Neutrophil (primary cell): ENCODE measurements at regions not wholly inside any gene's neighbourhood (a gene's known extent, or its start where the extent isn't known, plus 50 kb on each side); places are given as distances from the start of the nearest gene placed in this dataset.

ENCODE experiments used
- H3K27ac ChIP-seq: fragments of 200-600 bp; sonication (generic); 2 replicates; pipeline ENCODE4 v1.5.1; 2016; ENCODE audit warnings: mild to moderate bottlenecking, moderate library complexity
- H3K27me3 ChIP-seq: fragments of 200-600 bp; sonication (generic); 2 replicates; pipeline ENCODE4 v1.6.0; 2016; ENCODE audit warnings: mild to moderate bottlenecking
- H3K36me3 ChIP-seq: fragments of 200-600 bp; sonication (generic); 2 replicates; pipeline ENCODE4 v1.5.1; 2017
- H3K4me1 ChIP-seq, 2 experiments: fragments of 200-600 bp in 1 of 2; sonication (generic) in 1 of 2; 1 replicate in 1 of 2; 2 replicates in 1 of 2; pipeline versions ENCODE4 v1.5.1 to v1.6.1; 2013 to 2016; ENCODE audit warnings: low read depth in 1 of 2, low read length in 1 of 2, mild to moderate bottlenecking in 1 of 2, moderate library complexity in 1 of 2; ENCODE audit not compliant: control insufficient read depth in 1 of 2, insufficient read depth in 1 of 2
- H3K4me3 ChIP-seq, 2 experiments: fragments of 200-600 bp in 1 of 2; sonication (generic) in 1 of 2; 1 replicate in 1 of 2; 2 replicates in 1 of 2; pipeline ENCODE4 v1.5.1; 2013 to 2016; ENCODE audit warnings: low read depth in 1 of 2, low read length in 1 of 2, mild to moderate bottlenecking in 1 of 2, moderate library complexity in 1 of 2
- H3K9me3 ChIP-seq: fragments of 200-600 bp; sonication (generic); 2 replicates; pipeline ENCODE4 v1.5.1; 2016
- CTCF ChIP-seq: fragments of 200-600 bp; sonication (generic); IDR thresholded peaks from 2 replicates; pipeline ENCODE4 v1.5.1; 2016; ENCODE audit warnings: antibody characterized with exemption

DNA sequence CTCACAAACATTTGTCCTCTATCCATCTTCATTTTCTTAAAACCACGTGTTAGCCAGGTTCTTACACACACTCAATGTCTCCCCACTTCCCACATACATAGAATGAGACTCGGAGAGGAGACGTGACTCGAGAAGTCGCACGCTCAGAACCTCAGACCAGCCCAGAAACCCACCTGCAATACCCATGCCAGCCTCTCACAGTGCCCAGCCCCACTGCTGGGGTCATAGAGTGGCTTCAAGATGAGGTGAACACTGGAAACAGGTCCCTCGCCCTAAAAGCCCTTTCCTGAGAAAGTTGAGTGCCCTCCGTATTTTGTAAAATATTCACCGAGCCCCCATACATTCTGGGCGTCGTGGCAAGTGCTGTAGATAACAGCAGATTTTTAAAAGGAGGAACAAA lies 487.4 kb downstream of the EIPR1 start:
- no peak for TF ChIP-seq CTCF

GRCh38 chr2:2889646-2890045 lies 488.0 kb downstream of the EIPR1 start:
- no peak overlapping the region for H3K27ac ChIP-seq
- H3K27me3 ChIP-seq, result no peaks in the 10 kb centered on the region
- no peaks in the 10 kb centered on the region for H3K36me3 ChIP-seq
- no peak overlapping the region for H3K4me3 ChIP-seq
- no peak for TF ChIP-seq CTCF
- H3K4me1 ChIP-seq, result no peaks in the 10 kb centered on the region
- no peaks in the 10 kb centered on the region for H3K9me3 ChIP-seq

More for the DNA sequence above, 487.4 kb downstream of the EIPR1 start:
- Histone ChIP-seq H3K9me3 (no peaks in the 10 kb centered on the region), H3K27me3 (no peaks in the 10 kb centered on the region), H3K27ac (no peak overlapping the region), H3K36me3 (no peaks in the 10 kb centered on the region), H3K4me3 (no peak overlapping the region), H3K4me1 (no peaks in the 10 kb centered on the region)

- H3K4me1 ChIP-seq, result no peaks in the 10 kb centered on the region
- H3K27me3 ChIP-seq, result no peaks in the 10 kb centered on the region
- no peak overlapping the region for H3K4me3 ChIP-seq
- no peaks in the 10 kb centered on the region for H3K36me3 ChIP-seq
- TF ChIP-seq CTCF, result no peak
- no peak overlapping the region for H3K27ac ChIP-seq
- no peaks in the 10 kb centered on the region for H3K9me3 ChIP-seq
These were observed 488.5 kb downstream of the EIPR1 start for GRCh38 chr2:2889141-2889540.

DNA sequence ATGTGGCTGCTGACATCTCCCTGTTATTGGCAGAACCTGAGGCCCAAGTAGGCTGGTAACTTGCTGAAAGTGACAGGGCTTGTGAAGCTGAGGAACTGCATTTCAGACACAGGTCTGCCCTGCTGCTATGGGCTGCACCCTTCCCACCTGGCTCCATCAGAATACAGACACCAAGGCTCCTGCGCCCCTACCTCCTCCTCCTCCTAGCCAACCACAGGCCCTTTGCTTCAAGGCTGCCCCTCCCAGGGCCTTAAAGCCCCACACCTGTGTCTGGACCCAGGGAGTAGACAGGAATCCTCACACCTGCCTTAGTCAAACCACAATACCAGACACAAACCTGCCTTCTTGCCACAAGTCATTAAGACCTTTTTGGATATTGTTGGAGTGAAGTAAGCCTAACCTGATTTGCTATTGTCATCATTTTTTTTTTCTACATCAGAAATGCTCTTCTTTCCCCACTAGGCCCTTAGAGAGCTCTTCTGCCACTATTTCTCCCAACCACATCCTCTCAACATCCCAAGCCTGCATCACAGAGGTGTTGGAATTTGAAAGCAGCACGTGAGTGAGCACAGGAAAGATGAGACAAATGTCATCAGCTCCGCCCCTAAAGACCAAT lies 489.7 kb downstream of the EIPR1 start:
- Histone ChIP-seq H3K27me3 (no peaks in the 10 kb centered on the region), H3K4me3 (no peak overlapping the region), H3K27ac (no peak overlapping the region), H3K4me1 (no peaks in the 10 kb centered on the region), H3K36me3 (no peaks in the 10 kb centered on the region), H3K9me3 (no peaks in the 10 kb centered on the region)
- TF ChIP-seq CTCF, result no peak

DNA sequence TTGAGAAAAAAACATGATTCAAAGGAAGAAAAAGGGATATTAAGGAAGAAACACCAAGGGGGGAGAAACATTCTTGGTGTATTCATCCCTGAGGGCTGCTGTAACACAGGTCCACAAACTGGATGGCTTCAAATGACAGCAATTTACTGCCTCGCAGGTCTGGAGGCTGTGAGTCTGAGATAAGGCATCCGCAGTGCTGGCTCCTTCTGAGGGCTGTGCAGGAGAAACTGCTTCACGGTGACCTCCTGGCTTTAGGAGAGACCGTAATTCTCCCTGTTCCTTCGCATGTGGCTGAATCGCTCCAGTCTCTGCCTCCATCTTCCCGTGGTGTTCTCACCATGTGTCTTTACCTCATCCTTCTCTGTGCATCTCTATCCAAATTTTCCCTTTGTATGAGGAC lies 490.7 kb downstream of the EIPR1 start:
- Histone ChIP-seq H3K4me1 (no peaks in the 10 kb centered on the region), H3K4me3 (no peak overlapping the region), H3K9me3 (no peaks in the 10 kb centered on the region), H3K27me3 (no peaks in the 10 kb centered on the region), H3K27ac (no peak overlapping the region), H3K36me3 (no peaks in the 10 kb centered on the region)
- TF ChIP-seq CTCF, result no peak

GRCh38 chr2:2881499-2881898 lies 496.1 kb downstream of the EIPR1 start:
- Histone ChIP-seq H3K36me3 (no peaks in the 10 kb centered on the region), H3K9me3 (no peaks in the 10 kb centered on the region), H3K4me3 (no peak overlapping the region), H3K4me1 (no peaks in the 10 kb centered on the region), H3K27me3 (no peaks in the 10 kb centered on the region), H3K27ac (no peak overlapping the region)
- TF ChIP-seq CTCF, result no peak
